DMS53 treated with DMSO at 0.1 percent for 48 hours (cell line): ENCODE measurements at regions not wholly inside any gene's neighbourhood (a gene's known extent, or its start where the extent isn't known, plus 50 kb on each side); places are given as distances from the start of the nearest gene placed in this dataset.
"Not testable (repeated sequence)": the region's sequence is repeated elsewhere in the genome, so short reads cannot be mapped to it uniquely, and the experiment has no call there.

ENCODE experiments used
- DNase-seq: peaks from one replicate; lab custom pipeline; 2025; ENCODE audit not compliant: unreplicated experiment; lab: John Stamatoyannopoulos, UW

DNA sequence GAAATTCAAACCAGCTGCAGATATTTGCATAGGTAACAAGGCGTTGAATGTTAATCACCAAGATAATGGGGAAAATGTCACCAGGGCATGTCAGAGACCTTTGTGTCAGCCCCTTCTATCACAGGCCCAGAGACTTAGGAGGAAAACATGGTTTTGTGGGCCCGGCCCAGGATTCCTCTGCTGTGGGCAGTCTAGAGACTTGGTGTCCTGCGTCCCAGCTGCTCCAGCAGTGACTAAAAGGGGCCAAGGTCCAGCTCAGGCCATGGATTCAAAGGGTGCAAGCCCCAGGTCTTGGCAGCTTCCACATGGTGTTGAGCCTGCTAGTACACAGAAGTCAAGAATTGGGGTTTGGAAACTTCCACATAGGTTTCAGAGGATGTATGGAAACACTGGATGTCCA is 147.5 kb upstream of the ZWINT start:
- DNase-seq: no peak

- DNase-seq: no peak
Measured at GRCh38 chr10:56507033-56507432, 146.0 kb upstream of the ZWINT start.

DNA sequence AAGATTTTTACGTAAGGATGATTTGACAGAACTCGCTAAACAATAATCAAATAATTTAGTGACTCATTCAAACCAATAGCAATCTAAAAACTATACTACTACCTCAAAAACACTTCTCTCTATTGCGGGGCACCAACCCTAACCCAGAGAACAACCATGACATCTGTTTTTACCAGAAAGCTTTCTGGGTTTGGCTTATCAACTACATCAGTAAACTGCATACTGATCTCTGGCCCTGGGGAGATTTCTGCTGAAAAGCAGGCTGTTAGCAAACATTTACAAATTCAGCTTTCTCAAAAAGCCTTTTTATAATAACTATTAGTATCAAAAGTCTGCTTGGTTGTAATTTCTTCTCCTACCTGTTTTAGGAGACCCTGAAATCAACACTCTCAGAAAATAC is 144.5 kb upstream of the ZWINT start:
- DNase-seq: no peak

DNA sequence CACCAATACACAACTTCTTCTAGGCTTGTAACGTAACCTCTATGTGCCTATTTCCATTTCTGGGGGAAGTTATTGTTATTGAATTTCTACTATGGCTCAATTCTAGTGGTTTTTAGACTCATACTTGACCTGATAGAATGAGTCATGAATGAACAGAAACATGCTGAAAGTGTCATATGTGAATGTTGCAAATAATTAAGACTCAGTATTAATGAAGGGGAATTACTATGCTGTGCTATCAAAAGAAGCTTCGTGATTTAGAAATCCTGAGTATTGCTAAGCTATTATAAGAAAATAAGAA is 135.1 kb upstream of the ZWINT start:
- DNase-seq: no peak

DNA sequence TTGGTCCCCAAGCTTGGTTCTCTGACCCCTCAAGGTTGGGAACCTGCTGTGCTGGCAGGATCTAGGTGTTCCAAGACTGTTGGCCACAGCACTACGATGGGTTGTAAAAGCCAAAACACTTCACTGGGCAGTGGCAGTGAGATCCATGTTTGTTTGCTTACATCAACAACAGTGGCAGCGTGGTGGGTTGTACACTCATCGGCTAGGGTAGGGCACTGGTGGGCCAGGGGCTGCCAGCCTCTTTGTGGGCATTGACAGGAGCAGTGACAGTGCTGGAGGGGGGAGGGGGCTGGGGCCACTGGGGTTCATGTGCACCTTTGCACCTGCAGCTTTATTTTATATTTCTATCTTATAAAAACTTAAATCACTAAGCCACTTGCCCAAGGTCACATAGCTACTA is 126.7 kb upstream of the ZWINT start:
- DNase-seq: no peak

- no peak for DNase-seq
Measured at GRCh38 chr10:56481521-56482091, 120.5 kb upstream of the ZWINT start.

DNA sequence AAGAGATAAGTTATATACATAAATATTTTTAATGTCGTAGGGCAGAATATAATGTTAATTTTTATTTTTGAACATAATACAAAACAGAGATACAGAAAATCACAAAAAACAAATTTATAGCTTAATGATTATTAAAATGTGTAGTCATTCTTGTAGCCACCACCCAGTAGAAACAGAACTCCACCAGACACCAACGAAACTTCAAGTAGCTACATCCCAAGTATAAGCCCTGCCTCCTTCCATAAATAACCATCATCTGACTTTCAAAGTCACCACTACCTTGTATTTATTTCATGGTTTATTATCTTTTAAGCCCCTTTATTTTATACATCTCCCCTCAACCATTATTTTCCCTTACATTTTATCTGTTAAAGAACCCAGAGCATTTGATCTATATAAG is 111.9 kb upstream of the ZWINT start:
- no peak for DNase-seq

DNA sequence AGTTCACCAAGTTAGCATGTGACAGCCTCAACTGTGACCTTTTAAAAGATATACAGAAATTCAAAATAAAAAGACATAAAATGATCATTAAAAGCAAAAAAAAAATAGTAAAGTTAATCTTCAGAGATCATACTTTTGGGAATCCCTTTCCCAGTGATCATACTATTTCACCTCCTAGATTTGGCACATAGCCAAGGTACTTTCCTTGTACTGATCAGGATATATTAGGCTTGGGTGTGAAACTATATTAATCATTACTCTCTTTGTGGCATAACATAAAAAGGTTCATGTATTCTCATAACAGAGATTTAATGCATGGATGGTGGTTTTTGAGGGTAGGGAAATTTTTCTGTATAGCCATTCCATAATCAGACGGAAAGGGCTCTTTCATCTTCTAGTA is 109.6 kb upstream of the ZWINT start:
- no peak for DNase-seq

GRCh38 chr10:56469482-56469881 is 108.4 kb upstream of the ZWINT start:
- DNase-seq: no peak

DNA sequence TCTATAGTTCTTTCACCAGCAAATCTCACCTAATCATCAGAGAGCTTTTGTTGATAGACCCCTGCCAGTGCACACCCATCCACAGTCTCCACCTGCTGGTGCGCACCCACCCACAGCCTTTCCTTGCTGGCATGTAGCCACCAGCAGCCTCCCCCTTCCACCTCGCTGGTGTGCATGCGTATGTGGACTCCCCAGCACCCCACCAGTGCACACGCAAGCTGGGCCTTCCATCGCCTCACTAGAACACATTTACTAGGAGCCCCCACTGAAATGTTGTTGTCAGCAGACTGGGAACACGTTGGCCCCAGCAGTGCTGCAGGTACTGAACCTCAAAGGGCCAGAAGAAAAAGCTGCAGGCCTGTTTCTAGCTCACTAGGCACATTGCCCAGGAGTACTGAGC is 104.9 kb upstream of the ZWINT start:
- no peak for DNase-seq

GRCh38 chr10:56449770-56450169 is 88.7 kb upstream of the ZWINT start:
- DNase-seq: peak; percentile 35

GRCh38 chr10:56447613-56448012 is 86.6 kb upstream of the ZWINT start:
- not testable (repeated sequence) for DNase-seq

GRCh38 chr10:56441337-56441736 is 80.3 kb upstream of the ZWINT start:
- DNase-seq: not testable (repeated sequence)
